ENCODE measurements at regions not wholly inside any gene's neighbourhood (a gene's known extent, or its start where the extent isn't known, plus 50 kb on each side); places are given as distances from the start of the nearest gene placed in this dataset.

DNA sequence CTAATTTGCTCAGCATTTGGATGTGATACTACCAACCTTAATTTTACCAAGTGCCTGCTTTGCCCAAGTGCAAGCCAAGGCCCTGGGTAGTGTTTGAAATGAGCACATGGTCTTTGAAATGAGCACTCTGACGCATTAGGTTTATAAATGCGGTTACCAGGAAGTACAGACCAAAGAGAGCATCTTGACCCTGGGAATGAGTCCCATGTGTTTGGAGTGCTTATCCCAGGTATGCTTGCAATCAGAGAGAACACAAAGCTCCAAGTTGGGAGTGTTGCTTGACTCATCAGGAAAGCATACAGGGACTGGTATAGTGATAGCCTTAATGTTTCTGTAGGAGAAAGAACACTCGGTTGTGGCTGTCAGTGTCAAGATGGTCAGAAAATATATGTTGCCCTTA lies 203.6 kb upstream of the MAMLD1 start:
- TF ChIP-seq, protein P1, sequence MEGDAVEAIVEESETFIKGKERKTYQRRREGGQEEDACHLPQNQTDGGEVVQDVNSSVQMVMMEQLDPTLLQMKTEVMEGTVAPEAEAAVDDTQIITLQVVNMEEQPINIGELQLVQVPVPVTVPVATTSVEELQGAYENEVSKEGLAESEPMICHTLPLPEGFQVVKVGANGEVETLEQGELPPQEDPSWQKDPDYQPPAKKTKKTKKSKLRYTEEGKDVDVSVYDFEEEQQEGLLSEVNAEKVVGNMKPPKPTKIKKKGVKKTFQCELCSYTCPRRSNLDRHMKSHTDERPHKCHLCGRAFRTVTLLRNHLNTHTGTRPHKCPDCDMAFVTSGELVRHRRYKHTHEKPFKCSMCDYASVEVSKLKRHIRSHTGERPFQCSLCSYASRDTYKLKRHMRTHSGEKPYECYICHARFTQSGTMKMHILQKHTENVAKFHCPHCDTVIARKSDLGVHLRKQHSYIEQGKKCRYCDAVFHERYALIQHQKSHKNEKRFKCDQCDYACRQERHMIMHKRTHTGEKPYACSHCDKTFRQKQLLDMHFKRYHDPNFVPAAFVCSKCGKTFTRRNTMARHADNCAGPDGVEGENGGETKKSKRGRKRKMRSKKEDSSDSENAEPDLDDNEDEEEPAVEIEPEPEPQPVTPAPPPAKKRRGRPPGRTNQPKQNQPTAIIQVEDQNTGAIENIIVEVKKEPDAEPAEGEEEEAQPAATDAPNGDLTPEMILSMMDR (IDR thresholded peaks at IDR 0.05; ENCODE audit: control insufficient read depth, insufficient read depth, low read depth, low read length, missing control alignments) = no peak
- DNase-seq (ENCODE audit: low read depth) = no peak
- no peak overlapping the region for H3K4me3 ChIP-seq (ENCODE audit: control insufficient read depth, low read depth, low read length)

- TF ChIP-seq, protein P1 (IDR thresholded peaks at IDR 0.05; ENCODE audit: control insufficient read depth, insufficient read depth, low read depth, low read length, missing control alignments) = no peak
- no peak overlapping the region for H3K4me3 ChIP-seq (ENCODE audit: control insufficient read depth, low read depth, low read length)
- no peak for DNase-seq (ENCODE audit: low read depth)
Observed at GRCh38 chrX:150160656-150161055, 202.5 kb upstream of the MAMLD1 start.

DNA sequence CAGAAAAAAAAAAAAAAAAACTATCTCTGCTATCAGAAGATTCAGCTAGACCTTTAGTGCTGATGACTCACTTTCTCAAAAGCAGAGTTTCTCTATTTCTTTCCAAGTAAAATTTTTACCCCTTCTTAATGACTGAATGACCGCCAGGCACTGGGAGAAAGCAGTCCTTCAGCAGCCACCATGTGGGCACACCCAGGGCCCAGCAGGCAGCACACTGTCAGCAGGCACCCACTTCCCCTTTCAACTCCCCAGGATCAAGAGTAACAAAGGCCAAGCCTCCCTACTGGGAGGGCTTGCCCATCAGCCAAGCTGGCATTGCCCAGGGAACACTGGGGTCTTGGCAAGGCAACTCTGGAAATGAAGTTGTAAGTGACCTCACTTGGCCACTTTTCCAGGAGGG lies 201.9 kb upstream of the MAMLD1 start:
- no peak for DNase-seq (ENCODE audit: low read depth)
- H3K4me3 ChIP-seq (ENCODE audit: control insufficient read depth, low read depth, low read length) = no peak overlapping the region
- TF ChIP-seq, protein P1 (IDR thresholded peaks at IDR 0.05; ENCODE audit: control insufficient read depth, insufficient read depth, low read depth, low read length, missing control alignments) = no peak

GRCh38 chrX:150162141-150162540 lies 201.0 kb upstream of the MAMLD1 start:
- no peak overlapping the region for H3K4me3 ChIP-seq (ENCODE audit: control insufficient read depth, low read depth, low read length)
- TF ChIP-seq, protein P1 (IDR thresholded peaks at IDR 0.05; ENCODE audit: control insufficient read depth, insufficient read depth, low read depth, low read length, missing control alignments) = no peak
- DNase-seq (ENCODE audit: low read depth) = no peak

- TF ChIP-seq, protein P1 (IDR thresholded peaks at IDR 0.05; ENCODE audit: control insufficient read depth, insufficient read depth, low read depth, low read length, missing control alignments) = no peak
- H3K4me3 ChIP-seq (ENCODE audit: control insufficient read depth, low read depth, low read length) = no peak overlapping the region
Observed at GRCh38 chrX:150163221-150163930, 199.7 kb upstream of the MAMLD1 start.

DNA sequence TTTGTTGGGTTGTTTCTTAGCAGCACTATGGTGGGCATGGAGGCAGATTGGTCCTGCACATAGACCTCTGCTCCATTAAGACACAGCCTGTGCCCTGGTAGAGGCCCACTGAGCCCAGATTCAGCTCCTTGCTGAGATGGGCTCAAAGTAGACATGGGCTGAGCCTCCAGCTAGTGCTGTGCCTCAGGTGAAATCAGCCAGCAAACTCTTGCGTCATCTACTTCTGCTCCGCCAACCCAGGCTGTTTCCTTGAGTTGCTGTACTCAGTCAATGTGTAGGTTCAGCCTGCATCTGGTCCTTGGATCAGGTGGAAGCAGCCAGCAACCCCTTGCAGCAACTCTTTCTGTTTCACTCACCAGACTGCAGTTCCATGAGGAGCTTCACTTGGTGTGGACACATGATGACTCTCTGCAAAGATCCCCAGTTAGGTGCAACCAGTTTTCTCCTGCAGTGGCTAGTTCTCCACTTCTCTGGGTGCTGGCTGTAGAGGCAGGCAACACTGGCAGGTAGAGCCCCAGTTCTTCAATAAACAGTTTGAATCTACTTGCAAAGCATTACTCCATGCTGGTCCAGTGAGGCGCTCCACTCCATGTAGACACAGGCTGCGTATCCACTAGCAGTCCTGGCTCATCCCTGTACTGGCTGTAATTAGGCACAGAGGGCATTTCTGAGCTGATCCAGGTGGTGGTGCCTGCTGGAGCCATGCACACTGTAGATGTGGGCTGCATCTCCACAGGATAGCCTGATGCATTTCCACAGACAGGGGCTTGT lies 199.0 kb upstream of the MAMLD1 start:
- no peak for DNase-seq (ENCODE audit: low read depth)
- TF ChIP-seq, protein P1 (IDR thresholded peaks at IDR 0.05; ENCODE audit: control insufficient read depth, insufficient read depth, low read depth, low read length, missing control alignments) = no peak
- no peak overlapping the region for H3K4me3 ChIP-seq (ENCODE audit: control insufficient read depth, low read depth, low read length)

More at GRCh38 chrX:150163221-150163930, 199.7 kb upstream of the MAMLD1 start:
- no peak for DNase-seq (ENCODE audit: low read depth)

Measured in AG09309 (cell line).